IMR-90 (cell line): ENCODE measurements at regions not wholly inside any gene's neighbourhood (a gene's known extent, or its start where the extent isn't known, plus 50 kb on each side); places are given as distances from the start of the nearest gene placed in this dataset.

ENCODE experiments used
- CHD1 ChIP-seq: IDR thresholded peaks from 2 replicates; pipeline ENCODE4 v1.6.1; 2012; ENCODE audit warnings: low read depth, low read length, improper control_type of control experiment
- MAZ ChIP-seq: IDR thresholded peaks from 2 replicates; pipeline ENCODE4 v1.6.1; 2012; ENCODE audit warnings: low read depth, mild to moderate bottlenecking, low read length, improper control_type of control experiment, moderate library complexity, borderline replicate concordance
- MXI1 ChIP-seq: IDR thresholded peaks from 2 replicates; pipeline ENCODE4 v1.6.1; 2012; ENCODE audit warnings: low read depth, mild to moderate bottlenecking, low read length, moderate library complexity, borderline replicate concordance
- POLR2A ChIP-seq: IDR thresholded peaks from 2 replicates; pipeline ENCODE4 v1.6.1; 2012; ENCODE audit warnings: mild to moderate bottlenecking, low read depth, low read length
- RAD21 ChIP-seq: IDR thresholded peaks from 2 replicates; pipeline ENCODE4 v1.6.1; 2012; ENCODE audit warnings: low read length, improper control_type of control experiment
- RCOR1 ChIP-seq: IDR thresholded peaks from 2 replicates; pipeline ENCODE4 v1.6.1; 2012; ENCODE audit warnings: mild to moderate bottlenecking, low read length, improper control_type of control experiment; ENCODE audit not compliant: insufficient replicate concordance
- RFX5 ChIP-seq: IDR thresholded peaks from 2 replicates; pipeline ENCODE4 v1.8.0; 2012; ENCODE audit warnings: low read depth, mild to moderate bottlenecking, low read length, moderate library complexity
- SMC3 ChIP-seq: fragments of 150-350 bp; IDR thresholded peaks from 2 replicates; pipeline ENCODE4 v1.6.1; 2016; ENCODE audit warnings: low read depth, mild to moderate bottlenecking, antibody characterized with exemption, low read length, moderate library complexity
- TF ChIP-seq, protein P1 (sequence below): conservative IDR thresholded peaks from 2 replicates; pipeline ENCODE4 v1.5.1; 2012; ENCODE audit warnings: mild to moderate bottlenecking, low read depth, low read length, improper control_type of control experiment
- TF ChIP-seq, protein P2 (sequence below): fragments of 150-350 bp; IDR thresholded peaks from 2 replicates; pipeline ENCODE4 v1.6.1; 2017; ENCODE audit warnings: mild to moderate bottlenecking, antibody characterized with exemption, low read length, low read depth

DNA sequence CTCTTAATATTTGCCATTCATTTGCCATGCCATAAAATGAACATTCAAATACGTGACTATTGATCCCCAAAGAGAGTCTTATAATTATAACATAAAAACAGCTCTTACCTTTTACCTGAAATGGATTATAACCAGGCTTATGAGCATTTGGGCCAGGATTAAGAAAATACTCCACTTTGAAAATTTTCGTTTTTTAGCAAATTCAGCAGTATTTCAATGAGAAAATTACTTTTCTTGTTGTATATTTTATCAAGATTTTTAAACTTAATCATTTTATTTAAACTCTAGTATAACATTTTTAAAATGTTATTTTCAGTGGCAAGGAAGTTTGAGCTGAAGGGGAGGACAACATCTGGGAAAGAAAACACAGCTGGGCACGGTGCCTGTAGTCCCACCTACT is 59.0 kb upstream of the RAPGEF2 start:
- TF ChIP-seq, protein P1, sequence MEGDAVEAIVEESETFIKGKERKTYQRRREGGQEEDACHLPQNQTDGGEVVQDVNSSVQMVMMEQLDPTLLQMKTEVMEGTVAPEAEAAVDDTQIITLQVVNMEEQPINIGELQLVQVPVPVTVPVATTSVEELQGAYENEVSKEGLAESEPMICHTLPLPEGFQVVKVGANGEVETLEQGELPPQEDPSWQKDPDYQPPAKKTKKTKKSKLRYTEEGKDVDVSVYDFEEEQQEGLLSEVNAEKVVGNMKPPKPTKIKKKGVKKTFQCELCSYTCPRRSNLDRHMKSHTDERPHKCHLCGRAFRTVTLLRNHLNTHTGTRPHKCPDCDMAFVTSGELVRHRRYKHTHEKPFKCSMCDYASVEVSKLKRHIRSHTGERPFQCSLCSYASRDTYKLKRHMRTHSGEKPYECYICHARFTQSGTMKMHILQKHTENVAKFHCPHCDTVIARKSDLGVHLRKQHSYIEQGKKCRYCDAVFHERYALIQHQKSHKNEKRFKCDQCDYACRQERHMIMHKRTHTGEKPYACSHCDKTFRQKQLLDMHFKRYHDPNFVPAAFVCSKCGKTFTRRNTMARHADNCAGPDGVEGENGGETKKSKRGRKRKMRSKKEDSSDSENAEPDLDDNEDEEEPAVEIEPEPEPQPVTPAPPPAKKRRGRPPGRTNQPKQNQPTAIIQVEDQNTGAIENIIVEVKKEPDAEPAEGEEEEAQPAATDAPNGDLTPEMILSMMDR, result no peak
- TF ChIP-seq POLR2A (no peak), RFX5 (no peak), CHD1 (no peak), RCOR1 (no peak), RAD21 (no peak), MXI1 (no peak), MAZ (no peak), SMC3 (no peak)
- TF ChIP-seq, protein P2, sequence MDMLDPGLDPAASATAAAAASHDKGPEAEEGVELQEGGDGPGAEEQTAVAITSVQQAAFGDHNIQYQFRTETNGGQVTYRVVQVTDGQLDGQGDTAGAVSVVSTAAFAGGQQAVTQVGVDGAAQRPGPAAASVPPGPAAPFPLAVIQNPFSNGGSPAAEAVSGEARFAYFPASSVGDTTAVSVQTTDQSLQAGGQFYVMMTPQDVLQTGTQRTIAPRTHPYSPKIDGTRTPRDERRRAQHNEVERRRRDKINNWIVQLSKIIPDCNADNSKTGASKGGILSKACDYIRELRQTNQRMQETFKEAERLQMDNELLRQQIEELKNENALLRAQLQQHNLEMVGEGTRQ, result no peak
